C4-2B (cell line): ENCODE measurements at regions not wholly inside any gene's neighbourhood (a gene's known extent, or its start where the extent isn't known, plus 50 kb on each side); places are given as distances from the start of the nearest gene placed in this dataset.

Experiments used
- ZFX ChIP-seq: fragments of 450-650 bp; IDR thresholded peaks from 2 replicates; pipeline ENCODE4 v1.6.1; 2017
- TF ChIP-seq, protein P1 (sequence below): fragments of 450-650 bp; conservative IDR thresholded peaks from 2 replicates; pipeline ENCODE4 v1.5.1; 2017; ENCODE audit warnings: mild to moderate bottlenecking

DNA sequence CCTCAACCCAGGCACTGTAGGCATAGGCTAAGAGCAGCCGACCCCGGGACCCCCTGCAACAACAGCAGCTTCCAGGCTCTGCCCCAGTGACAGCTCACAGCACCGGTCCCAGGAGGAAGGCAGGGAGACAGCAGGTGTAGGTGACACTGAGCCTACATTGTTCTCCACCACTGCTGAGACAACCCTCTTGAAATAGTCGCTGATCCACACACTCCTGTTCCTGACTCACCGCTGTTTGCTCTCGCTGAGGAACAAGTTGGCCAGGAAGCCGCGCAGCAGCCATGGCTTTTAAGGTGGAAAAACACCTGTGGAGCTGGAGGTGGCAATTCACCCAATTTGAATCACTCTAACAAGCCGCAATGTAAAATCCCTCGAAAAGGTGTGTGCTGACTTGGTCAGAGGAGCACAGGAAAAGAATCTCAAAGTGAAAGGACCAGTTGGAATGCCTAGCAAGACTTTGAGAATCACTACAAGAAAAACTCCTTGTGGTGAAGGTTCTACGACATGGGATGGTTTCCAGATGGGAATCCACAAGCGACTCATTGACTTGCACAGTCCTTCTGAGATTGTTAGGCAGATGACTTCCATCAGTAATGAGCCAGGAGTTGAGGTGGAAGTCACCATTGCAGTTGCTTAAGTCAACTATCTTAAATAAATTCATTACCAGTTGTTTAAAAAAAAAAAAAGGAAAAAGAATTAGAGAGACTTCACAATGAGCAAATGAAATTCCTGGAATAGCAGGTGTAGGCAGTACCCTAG, 167.5 kb downstream of the ARL4C start:
- TF ChIP-seq, protein P1, sequence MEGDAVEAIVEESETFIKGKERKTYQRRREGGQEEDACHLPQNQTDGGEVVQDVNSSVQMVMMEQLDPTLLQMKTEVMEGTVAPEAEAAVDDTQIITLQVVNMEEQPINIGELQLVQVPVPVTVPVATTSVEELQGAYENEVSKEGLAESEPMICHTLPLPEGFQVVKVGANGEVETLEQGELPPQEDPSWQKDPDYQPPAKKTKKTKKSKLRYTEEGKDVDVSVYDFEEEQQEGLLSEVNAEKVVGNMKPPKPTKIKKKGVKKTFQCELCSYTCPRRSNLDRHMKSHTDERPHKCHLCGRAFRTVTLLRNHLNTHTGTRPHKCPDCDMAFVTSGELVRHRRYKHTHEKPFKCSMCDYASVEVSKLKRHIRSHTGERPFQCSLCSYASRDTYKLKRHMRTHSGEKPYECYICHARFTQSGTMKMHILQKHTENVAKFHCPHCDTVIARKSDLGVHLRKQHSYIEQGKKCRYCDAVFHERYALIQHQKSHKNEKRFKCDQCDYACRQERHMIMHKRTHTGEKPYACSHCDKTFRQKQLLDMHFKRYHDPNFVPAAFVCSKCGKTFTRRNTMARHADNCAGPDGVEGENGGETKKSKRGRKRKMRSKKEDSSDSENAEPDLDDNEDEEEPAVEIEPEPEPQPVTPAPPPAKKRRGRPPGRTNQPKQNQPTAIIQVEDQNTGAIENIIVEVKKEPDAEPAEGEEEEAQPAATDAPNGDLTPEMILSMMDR, result no peak
- no peak for TF ChIP-seq ZFX
